Endothelial cell of umbilical vein (primary cell): ENCODE measurements at regions not wholly inside any gene's neighbourhood (a gene's known extent, or its start where the extent isn't known, plus 50 kb on each side); places are given as distances from the start of the nearest gene placed in this dataset.
"Not testable (repeated sequence)": the region's sequence is repeated elsewhere in the genome, so short reads cannot be mapped to it uniquely, and the experiment has no call there.

ENCODE experiments used
- BruUV-seq: library from RNA; stranded (reverse); fragments of 400-500 nt; replicated peaks from 2 replicates; lab custom pipeline; 2021; lab: Mats Ljungman, UMichigan
- CTCF ChIA-PET: fragments of 300-600, 350-600 bp; sonication (Branson Sonifier 250); formaldehyde crosslinking; loops from one replicate; lab custom pipeline; 2021; ENCODE audit warnings: antibody characterized with exemption, inconsistent platforms; lab: Charles Lee
- POLR2A ChIA-PET: fragments of 300-600, 350-600 bp; sonication (Branson Sonifier 250); formaldehyde crosslinking; loops from one replicate; lab custom pipeline; 2021; ENCODE audit warnings: antibody characterized with exemption, inconsistent platforms; lab: Charles Lee
- DNase-seq: peaks from one replicate; pipeline ENCODE4 v3.0.0-alpha.2; 2011; ENCODE audit warnings: low read depth, low spot score
- FAIRE-seq: peaks from 2 replicates; lab custom pipeline; 2011; peaks lifted over from hg19 to GRCh38; lab: Jason Lieb, UNC
- H2AFZ ChIP-seq: 2 replicates; pipeline ENCODE4 v1.6.0; 2012; ENCODE audit warnings: low read depth, low read length, control low read depth, inconsistent platforms
- H3K27ac ChIP-seq: 2 replicates; pipeline ENCODE4 v1.5.1; 2011; ENCODE audit warnings: low read depth, mild to moderate bottlenecking, control low read depth, low read length, moderate library complexity; ENCODE audit not compliant: insufficient read depth
- H3K27me3 ChIP-seq, 2 experiments: 2 replicates each; pipeline versions ENCODE4 v1.6.0 to v1.6.1; 2011; ENCODE audit warnings: low read length in 2 of 2, mixed read lengths in 1 of 2; ENCODE audit not compliant: control insufficient read depth in 2 of 2, insufficient read depth in 2 of 2
- H3K36me3 ChIP-seq, 2 experiments: 2 replicates in 1 of 2; 3 replicates in 1 of 2; pipeline ENCODE4 v1.5.1; 2011; ENCODE audit warnings: low read length in 2 of 2, mild to moderate bottlenecking in 1 of 2, moderate library complexity in 1 of 2; ENCODE audit not compliant: control insufficient read depth in 2 of 2, insufficient read depth in 2 of 2; ENCODE audit errors: extremely low read depth in 1 of 2
- H3K4me1 ChIP-seq: 3 replicates; pipeline ENCODE4 v1.5.1; 2011; ENCODE audit warnings: mild to moderate bottlenecking, low read length; ENCODE audit not compliant: control insufficient read depth, insufficient read depth; ENCODE audit errors: extremely low read depth
- H3K4me2 ChIP-seq: 2 replicates; pipeline ENCODE4 v1.6.1; 2011; ENCODE audit warnings: low read length, control low read depth, mixed read lengths; ENCODE audit not compliant: insufficient read depth
- H3K4me3 ChIP-seq, 3 experiments: fragments of 200-600 bp in 1 of 3; sonication (generic), shearing (Covaris generic) in 1 of 3; replicated peaks in 1 of 3; 2 replicates each; pipeline ENCODE4 v1.5.1; 2011 to 2016; ENCODE audit warnings: control low read depth in 3 of 3, low read length in 3 of 3, mild to moderate bottlenecking in 2 of 3, inconsistent platforms in 1 of 3, low read depth in 1 of 3, moderate library complexity in 1 of 3; ENCODE audit not compliant: insufficient read depth in 1 of 3
- H3K79me2 ChIP-seq: 2 replicates; pipeline ENCODE4 v1.6.0; 2012; ENCODE audit warnings: low read length, inconsistent platforms; ENCODE audit not compliant: control insufficient read depth, insufficient read depth
- H3K9ac ChIP-seq: replicated peaks from 2 replicates; pipeline ENCODE3; 2011; ENCODE audit warnings: low read length, control low read depth; ENCODE audit not compliant: insufficient read depth; ENCODE audit errors: extremely low read depth
- H3K9me1 ChIP-seq: replicated peaks from 3 replicates; pipeline ENCODE4 v1.6.0; 2011; ENCODE audit warnings: mild to moderate bottlenecking, low read length; ENCODE audit not compliant: control insufficient read depth, insufficient read depth; ENCODE audit errors: extremely low read depth
- H3K9me3 ChIP-seq: replicated peaks from 2 replicates; pipeline ENCODE4 v1.5.1; 2012; ENCODE audit warnings: low read length, inconsistent platforms; ENCODE audit not compliant: control insufficient read depth, insufficient read depth
- H4K20me1 ChIP-seq: replicated peaks from 2 replicates; pipeline ENCODE3; 2011; ENCODE audit warnings: mild to moderate bottlenecking, low read length; ENCODE audit not compliant: control insufficient read depth, insufficient read depth; ENCODE audit errors: extremely low read depth
- EZH2 ChIP-seq: IDR thresholded peaks from 2 replicates; pipeline ENCODE4 v1.6.1; 2012; ENCODE audit warnings: borderline replicate concordance, low read depth, mild to moderate bottlenecking, moderate library complexity, low read length, inconsistent platforms; ENCODE audit not compliant: severe bottlenecking
- FOS ChIP-seq: IDR thresholded peaks from 2 replicates; pipeline ENCODE4 v1.6.1; 2011; ENCODE audit warnings: mild to moderate bottlenecking, low read length, moderate library complexity, borderline replicate concordance; ENCODE audit not compliant: insufficient read depth
- JUN ChIP-seq: IDR thresholded peaks from 2 replicates; pipeline ENCODE4 v1.6.1; 2011; ENCODE audit warnings: borderline replicate concordance, low read depth; ENCODE audit not compliant: insufficient read length, insufficient read depth
- POLR2AphosphoS5 ChIP-seq: IDR thresholded peaks from 2 replicates; pipeline ENCODE4 v1.6.1; 2012; ENCODE audit warnings: low read depth, mild to moderate bottlenecking, control low read depth, low read length, moderate library complexity; ENCODE audit not compliant: insufficient read depth
- dilution Hi-C: fragments of 300-500 bp; cut with MboI; formaldehyde crosslinking; loops from one replicate; pipeline ENCODE4 v1.15.0; 2019; ENCODE audit warnings: low sequenced_read_pairs; ENCODE audit not compliant: extremely low pct_ligation_motif_present
- intact Hi-C: fragments of 100-400 bp; cut with micrococcal nuclease; formaldehyde crosslinking; loops from one replicate; pipeline ENCODE4 v1.10.0; 2022
- TF ChIP-seq, protein P1 (sequence below), 2 donors: IDR thresholded peaks; 1 replicate in 1 of 2; 2 replicates in 1 of 2; pipeline ENCODE4 v1.5.1; 2011; ENCODE audit warnings: low read length in 2 of 2, mild to moderate bottlenecking in 2 of 2, moderate library complexity in 2 of 2, control low read depth in 1 of 2, inconsistent platforms in 1 of 2, low read depth in 1 of 2; ENCODE audit not compliant: insufficient read depth in 1 of 2; ENCODE audit errors: extremely low read depth in 1 of 2

DNA sequence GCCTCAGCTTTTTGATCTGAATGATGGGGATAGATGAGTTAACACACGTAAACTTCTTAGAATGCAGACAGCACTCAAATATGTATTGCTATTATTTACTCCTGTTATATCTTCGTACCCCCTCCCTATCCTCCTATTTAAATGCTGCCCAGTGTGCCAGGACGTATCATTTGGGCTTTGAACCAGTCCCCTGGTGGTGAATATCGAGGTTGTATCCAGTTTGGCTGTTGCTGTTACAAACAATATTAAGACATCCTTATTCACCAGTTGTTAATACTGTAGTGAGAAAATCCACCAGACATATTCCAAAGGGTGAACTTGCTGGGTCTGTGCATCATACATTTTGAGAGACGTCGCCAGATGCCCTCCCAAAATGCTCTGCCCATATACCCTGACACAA, 51.5 kb upstream of the FOXN3 start:
- Histone ChIP-seq H3K79me2 (no peaks in the 10 kb centered on the region), H3K4me3 (no peak overlapping the region), H3K36me3 (no peaks in the 10 kb centered on the region), H2AFZ (no peak overlapping the region), H3K27ac (no peak overlapping the region), H3K27me3 (no peaks in the 10 kb centered on the region), H3K9ac (no peak overlapping the region), H4K20me1 (no peaks in the 10 kb centered on the region), H3K4me2 (no peak overlapping the region), H3K9me3 (no peaks in the 10 kb centered on the region), H3K4me1 (no peaks in the 10 kb centered on the region), H3K9me1 (no peaks in the 10 kb centered on the region)
- FAIRE-seq (no peak), DNase-seq (no peak)
- dilution Hi-C loops, result no loop called here
- no TSS peak for BruUV-seq
- ChIA-PET CTCF (interaction anchor here (1.3 kb wide), 1 partner anchor 17 kb away, joined by 3 read pairs; no protein-coding TSS in a partner anchor), POLR2A (no interaction called here)
- TF ChIP-seq FOS (no peak), POLR2AphosphoS5 (no peak), EZH2 (no peak), JUN (no peak)
- TF ChIP-seq, protein P1, sequence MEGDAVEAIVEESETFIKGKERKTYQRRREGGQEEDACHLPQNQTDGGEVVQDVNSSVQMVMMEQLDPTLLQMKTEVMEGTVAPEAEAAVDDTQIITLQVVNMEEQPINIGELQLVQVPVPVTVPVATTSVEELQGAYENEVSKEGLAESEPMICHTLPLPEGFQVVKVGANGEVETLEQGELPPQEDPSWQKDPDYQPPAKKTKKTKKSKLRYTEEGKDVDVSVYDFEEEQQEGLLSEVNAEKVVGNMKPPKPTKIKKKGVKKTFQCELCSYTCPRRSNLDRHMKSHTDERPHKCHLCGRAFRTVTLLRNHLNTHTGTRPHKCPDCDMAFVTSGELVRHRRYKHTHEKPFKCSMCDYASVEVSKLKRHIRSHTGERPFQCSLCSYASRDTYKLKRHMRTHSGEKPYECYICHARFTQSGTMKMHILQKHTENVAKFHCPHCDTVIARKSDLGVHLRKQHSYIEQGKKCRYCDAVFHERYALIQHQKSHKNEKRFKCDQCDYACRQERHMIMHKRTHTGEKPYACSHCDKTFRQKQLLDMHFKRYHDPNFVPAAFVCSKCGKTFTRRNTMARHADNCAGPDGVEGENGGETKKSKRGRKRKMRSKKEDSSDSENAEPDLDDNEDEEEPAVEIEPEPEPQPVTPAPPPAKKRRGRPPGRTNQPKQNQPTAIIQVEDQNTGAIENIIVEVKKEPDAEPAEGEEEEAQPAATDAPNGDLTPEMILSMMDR (IDR thresholded peaks at IDR 0.05; ENCODE audit: extremely low read depth in 1 of 2, insufficient read depth in 1 of 2, low read depth in 1 of 2, low read length in 2 of 2), result no peak
- intact Hi-C loops, result no loop called here

- CTCF ChIA-PET, result interaction anchor here (1.3 kb wide), 1 partner anchor 17 kb away, joined by 3 read pairs; no protein-coding TSS in a partner anchor
- intact Hi-C loops, BruUV-seq: not testable (repeated sequence)
Measured at GRCh38 chr14:89468030-89468429, 51.0 kb upstream of the FOXN3 start.

More at GRCh38 chr14:89468030-89468429, 51.0 kb upstream of the FOXN3 start:
- H3K9me3 ChIP-seq, H3K79me2 ChIP-seq, DNase-seq, H3K27me3 ChIP-seq, H3K27ac ChIP-seq, H3K4me3 ChIP-seq, H3K9me1 ChIP-seq, dilution Hi-C loops, FAIRE-seq, H2AFZ ChIP-seq, H4K20me1 ChIP-seq, H3K4me2 ChIP-seq, POLR2A ChIA-PET, H3K9ac ChIP-seq, H3K4me1 ChIP-seq, H3K36me3 ChIP-seq: not testable (repeated sequence)
